ENCODE measurements at regions not wholly inside any gene's neighbourhood (a gene's known extent, or its start where the extent isn't known, plus 50 kb on each side); places are given as distances from the start of the nearest gene placed in this dataset.

GRCh38 chr12:19574601-19575000 is 135.3 kb downstream of the AEBP2 start:
- no peaks in the 10 kb centered on the region for H3K36me3 Mint-ChIP-seq
- H3K9ac ChIP-seq (ENCODE audit: insufficient read depth, low read length, poor library complexity, severe bottlenecking) = no peak overlapping the region
- no peak overlapping the region for H3K4me3 ChIP-seq (replicated peaks in 1 of 3; ENCODE audit: low read depth in 2 of 3, low read length in 3 of 3)
- H3K79me2 ChIP-seq (ENCODE audit: insufficient read depth, low read length) = no peaks in the 10 kb centered on the region
- no peaks in the 10 kb centered on the region for H4K20me1 ChIP-seq (ENCODE audit: insufficient read depth, low read length)
- no peaks in the 10 kb centered on the region for H3K4me1 Mint-ChIP-seq
- H3K9me3 Mint-ChIP-seq = peaks cover 0 to 2% (median 0%) of the 10 kb centered on the region in 7 donors
- H3K4me1 ChIP-seq (ENCODE audit: control insufficient read depth in 1 of 2, insufficient read depth in 2 of 2, low read length in 2 of 2) = no peaks in the 10 kb centered on the region
- no peak overlapping the region for H3K27ac ChIP-seq (ENCODE audit: low read depth in 1 of 2, low read length in 2 of 2)
- H3K27ac Mint-ChIP-seq = peak overlapping the region in 1 of 7 donors; percentile 2
- peaks cover 0 to 3% (median 0%) of the 10 kb centered on the region in 3 donors for H3K27me3 Mint-ChIP-seq (ENCODE audit: low read depth in 3 of 3)
- DNase-seq = no peak
- intact Hi-C loops (cut with micrococcal nuclease) = no loop called here
- no peaks in the 10 kb centered on the region for H3K36me3 ChIP-seq (replicated peaks in 1 of 2; ENCODE audit: control insufficient read depth in 1 of 2, insufficient read depth in 2 of 2, low read length in 2 of 2)
- TF ChIP-seq CTCF (IDR thresholded peaks at IDR 0.05) = no peak
- no peak overlapping the region for H3K4me3 Mint-ChIP-seq
- no peaks in the 10 kb centered on the region for H3K27me3 ChIP-seq (ENCODE audit: control insufficient read depth in 2 of 2, insufficient read depth in 2 of 2, low read length in 2 of 2)
- no peak overlapping the region for H2AFZ ChIP-seq (ENCODE audit: insufficient read depth, low read depth, low read length, poor library complexity, severe bottlenecking)
- H3K9me3 ChIP-seq (replicated peaks in 1 of 2; ENCODE audit: control insufficient read depth in 1 of 2, insufficient read depth in 1 of 2, low read length in 2 of 2) = no peaks in the 10 kb centered on the region
- H3K4me2 ChIP-seq (replicated peaks; ENCODE audit: extremely low read depth, low read length, poor library complexity, severe bottlenecking) = no peak overlapping the region

- H3K36me3 ChIP-seq (replicated peaks in 1 of 2; ENCODE audit: control insufficient read depth in 1 of 2, insufficient read depth in 2 of 2, low read length in 2 of 2) = no peaks in the 10 kb centered on the region
- no peak for DNase-seq
- H3K9ac ChIP-seq (ENCODE audit: insufficient read depth, low read length, poor library complexity, severe bottlenecking) = no peak overlapping the region
- intact Hi-C loops (cut with micrococcal nuclease) = no loop called here
- no peaks in the 10 kb centered on the region for H3K4me1 ChIP-seq (ENCODE audit: control insufficient read depth in 1 of 2, insufficient read depth in 2 of 2, low read length in 2 of 2)
- no peaks in the 10 kb centered on the region for H3K79me2 ChIP-seq (ENCODE audit: insufficient read depth, low read length)
- no peak for TF ChIP-seq CTCF (IDR thresholded peaks at IDR 0.05)
- H3K27ac ChIP-seq (ENCODE audit: low read depth in 1 of 2, low read length in 2 of 2) = no peak overlapping the region
- H3K9me3 ChIP-seq (replicated peaks in 1 of 2; ENCODE audit: control insufficient read depth in 1 of 2, insufficient read depth in 1 of 2, low read length in 2 of 2) = no peaks in the 10 kb centered on the region
- peaks cover 0 to 3% (median 0%) of the 10 kb centered on the region in 3 donors for H3K27me3 Mint-ChIP-seq (ENCODE audit: low read depth in 3 of 3)
- peaks cover 0 to 2% (median 0%) of the 10 kb centered on the region in 7 donors for H3K9me3 Mint-ChIP-seq
- H2AFZ ChIP-seq (ENCODE audit: insufficient read depth, low read depth, low read length, poor library complexity, severe bottlenecking) = no peak overlapping the region
- H3K36me3 Mint-ChIP-seq = no peaks in the 10 kb centered on the region
- no peak overlapping the region for H3K4me3 ChIP-seq (replicated peaks in 1 of 3; ENCODE audit: low read depth in 2 of 3, low read length in 3 of 3)
- no peaks in the 10 kb centered on the region for H3K27me3 ChIP-seq (ENCODE audit: control insufficient read depth in 2 of 2, insufficient read depth in 2 of 2, low read length in 2 of 2)
- no peaks in the 10 kb centered on the region for H3K4me1 Mint-ChIP-seq
- no peaks in the 10 kb centered on the region for H4K20me1 ChIP-seq (ENCODE audit: insufficient read depth, low read length)
- H3K27ac Mint-ChIP-seq = no peak overlapping the region
- H3K4me2 ChIP-seq (replicated peaks; ENCODE audit: extremely low read depth, low read length, poor library complexity, severe bottlenecking) = no peak overlapping the region
- no peak overlapping the region for H3K4me3 Mint-ChIP-seq
- 14% methylated on average over 1 of the region's 5 CpGs for WGBS (ENCODE audit: insufficient coverage)
These were observed 136.3 kb downstream of the AEBP2 start for GRCh38 chr12:19575337-19576243.
